ENCODE measurements at regions not wholly inside any gene's neighbourhood (a gene's known extent, or its start where the extent isn't known, plus 50 kb on each side); places are given as distances from the start of the nearest gene placed in this dataset.

GRCh38 chr21:15242906-15243305 is 178.1 kb upstream of the NRIP1 start:
- no peak for DNase-seq

DNA sequence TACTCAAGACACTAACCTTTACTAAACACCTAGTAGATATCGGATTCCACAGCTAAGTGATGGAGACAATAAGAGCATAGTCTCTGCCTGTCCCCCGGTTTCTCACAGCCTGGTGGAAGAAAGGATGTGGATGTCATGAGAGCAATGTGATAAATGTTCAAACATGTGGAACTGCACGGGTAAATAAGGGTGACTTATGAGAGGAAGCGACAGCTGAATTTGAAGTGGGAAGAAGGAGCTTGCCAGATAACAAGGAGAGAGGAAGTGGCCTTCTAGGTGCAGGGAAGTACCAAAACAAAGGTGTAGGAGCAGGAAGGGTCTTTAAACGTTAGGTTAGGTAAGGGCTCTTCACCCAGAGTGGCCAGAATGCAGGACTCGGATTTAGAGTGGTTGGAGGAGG is 178.6 kb upstream of the NRIP1 start:
- DNase-seq = no peak

- no peak for DNase-seq
These were observed 182.8 kb upstream of the NRIP1 start for GRCh38 chr21:15247613-15248012.

- DNase-seq = no peak
These were observed 184.6 kb upstream of the NRIP1 start for GRCh38 chr21:15249285-15249993.

GRCh38 chr21:15250384-15250783 is 185.6 kb upstream of the NRIP1 start:
- DNase-seq = no peak

GRCh38 chr21:15252431-15252830 is 187.6 kb upstream of the NRIP1 start:
- no peak for DNase-seq

DNA sequence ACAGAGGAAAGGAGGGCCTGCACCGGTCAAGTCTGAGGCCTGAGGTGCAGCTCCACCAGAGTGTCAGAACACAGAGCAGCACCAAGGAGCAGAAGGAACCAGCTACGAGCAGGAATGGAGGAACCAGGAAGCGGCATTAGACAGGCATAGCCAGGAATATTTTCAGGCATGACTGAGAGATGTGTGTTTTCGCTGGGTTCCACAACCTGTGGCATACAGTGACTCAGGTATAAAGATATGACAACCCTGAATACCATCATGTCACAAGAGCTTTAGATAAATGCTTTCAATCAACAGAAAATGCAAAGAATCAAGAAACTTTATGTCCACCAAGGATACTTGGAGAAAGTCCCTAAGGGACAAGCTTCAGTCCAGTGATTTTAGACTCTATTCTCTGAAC is 189.3 kb upstream of the NRIP1 start:
- DNase-seq = no peak

DNA sequence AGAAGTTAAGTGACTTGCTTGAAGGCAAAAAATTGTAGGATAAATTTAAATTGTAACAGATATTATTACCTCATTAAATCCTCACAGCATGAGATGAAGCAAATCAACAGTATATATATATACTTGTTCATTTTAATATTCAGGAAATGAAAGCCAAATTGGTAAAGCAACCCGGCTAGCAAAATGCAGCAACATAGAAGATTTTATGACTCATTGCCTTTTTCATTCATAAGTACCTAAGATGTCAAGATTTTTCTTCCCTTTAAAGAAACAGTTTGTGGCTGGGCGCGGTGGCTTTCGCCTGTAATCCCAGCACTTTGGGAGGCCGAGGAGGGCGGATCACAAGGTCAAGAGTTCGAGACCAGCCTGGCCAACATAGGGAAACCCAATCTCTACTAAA is 190.5 kb upstream of the NRIP1 start:
- no peak for DNase-seq

DNA sequence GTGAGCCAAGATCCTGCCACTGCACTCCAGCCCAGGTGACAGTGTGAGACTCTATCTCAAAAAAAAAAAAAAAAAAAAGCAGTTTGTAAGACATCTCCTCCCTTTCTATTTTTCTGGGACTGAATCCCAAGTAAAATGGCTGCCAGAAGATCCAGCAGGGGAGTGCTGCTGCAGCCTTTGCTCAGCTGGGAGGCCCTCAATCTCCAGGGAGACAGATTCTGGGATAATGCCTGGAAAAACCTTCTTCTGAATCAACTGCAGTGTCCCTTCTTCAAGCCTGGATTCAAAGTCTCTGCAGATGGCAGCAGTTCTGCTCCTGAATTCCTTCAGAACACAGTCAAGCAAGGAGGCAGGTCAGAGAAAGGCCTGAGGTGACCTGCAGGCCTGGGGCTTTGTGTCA is 191.0 kb upstream of the NRIP1 start:
- no peak for DNase-seq

DNA sequence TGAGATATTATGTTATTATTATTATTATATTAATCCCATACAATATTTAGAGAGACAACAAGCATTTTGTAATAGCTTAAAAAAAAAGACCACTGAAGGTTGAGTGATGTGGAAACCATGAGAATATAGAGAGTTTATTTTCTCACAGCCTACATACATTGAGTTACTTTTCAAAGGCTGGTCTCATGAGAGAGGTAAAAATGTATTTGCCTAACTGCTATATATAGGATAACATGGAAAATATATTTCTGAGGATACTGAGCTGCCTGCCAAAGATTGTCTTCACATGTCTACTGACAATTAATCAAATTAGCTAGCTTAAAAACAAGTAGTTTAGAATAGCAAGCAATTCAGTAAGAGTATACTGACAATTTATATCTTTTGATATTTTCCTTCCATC is 192.2 kb upstream of the NRIP1 start:
- DNase-seq = no peak

DNA sequence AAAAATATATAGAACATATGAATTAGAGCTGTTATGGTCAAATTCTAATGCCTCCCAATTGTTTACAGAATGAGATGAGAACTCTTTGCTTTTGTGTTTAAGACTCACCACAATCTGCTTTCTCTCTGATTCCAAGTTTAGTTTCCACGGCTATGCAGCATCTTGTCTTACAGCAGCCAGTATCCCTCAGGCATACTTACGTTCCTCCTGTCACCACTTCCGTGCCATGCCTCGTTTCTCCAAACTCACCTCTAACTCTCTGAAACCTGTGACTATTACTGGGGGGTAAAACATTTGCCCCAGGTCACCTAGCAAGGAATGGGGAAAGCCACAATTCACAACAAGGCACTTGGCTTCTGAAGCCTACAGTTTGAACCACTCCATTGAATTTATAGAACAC is 192.8 kb upstream of the NRIP1 start:
- DNase-seq = no peak

DNA sequence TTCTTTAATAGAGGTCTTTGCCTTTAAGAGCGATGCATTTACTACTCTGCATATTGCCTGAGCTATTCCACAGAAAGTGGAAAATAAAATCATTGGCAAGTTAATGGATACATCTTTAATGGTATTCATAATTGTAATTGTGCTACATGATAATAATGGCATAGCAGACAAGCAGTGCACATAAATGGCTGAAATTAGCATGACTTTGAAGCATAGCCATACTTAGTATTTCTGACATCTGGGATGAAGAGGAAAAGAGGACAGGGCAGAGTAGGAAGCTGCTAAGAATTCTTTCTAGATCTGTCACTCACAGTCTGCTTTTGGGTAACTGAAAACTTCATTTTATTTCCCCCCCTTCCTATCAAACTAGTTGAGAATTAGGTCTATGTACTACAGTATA is 195.0 kb upstream of the NRIP1 start:
- no peak for DNase-seq

DNA sequence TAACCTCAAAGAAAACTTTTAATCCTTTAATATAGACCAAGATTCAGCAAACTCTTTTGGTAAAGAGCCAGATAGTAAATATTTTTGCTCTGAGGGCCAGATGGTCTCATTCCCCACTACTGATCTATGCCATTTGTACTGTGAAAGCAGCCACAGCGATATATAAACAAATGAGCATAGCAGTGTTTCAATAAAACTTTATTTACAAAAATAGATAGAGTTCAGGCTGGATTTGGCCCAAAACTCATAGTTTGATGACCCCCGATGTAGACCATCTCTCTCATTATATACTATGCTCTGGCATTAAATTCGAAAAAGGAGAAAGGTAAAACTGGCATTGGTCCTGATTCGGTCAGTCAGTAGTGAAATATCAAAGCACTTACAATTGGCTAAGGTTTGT is 195.8 kb upstream of the NRIP1 start:
- DNase-seq = no peak

DNA sequence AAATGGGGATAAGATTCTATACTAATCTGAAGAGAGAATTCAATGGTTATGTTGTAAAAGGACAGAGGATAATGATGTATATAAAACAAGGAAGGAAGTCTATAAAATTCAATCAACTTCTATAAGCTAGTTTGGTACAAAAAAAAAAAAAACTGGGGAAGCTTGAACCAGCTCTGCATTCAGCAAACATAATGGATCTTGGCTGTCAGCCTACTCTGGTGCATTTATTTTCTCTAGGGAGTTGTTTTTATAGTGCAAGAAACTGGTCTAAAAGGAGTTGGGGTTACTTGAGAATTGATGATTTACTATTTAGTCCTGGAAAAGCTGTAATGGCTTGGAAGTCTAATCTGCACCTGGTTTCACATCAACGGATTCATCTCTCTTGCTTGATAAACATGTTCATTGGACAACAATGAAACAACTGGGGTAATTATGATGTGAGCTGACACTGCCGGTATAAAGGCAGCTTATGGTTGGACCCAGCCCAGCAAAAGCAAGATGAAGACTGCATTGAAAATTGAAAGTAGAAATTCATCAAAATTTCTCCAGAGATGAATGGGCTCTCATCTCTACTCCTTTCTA is 199.4 kb upstream of the NRIP1 start:
- DNase-seq = peak; percentile 35

- DNase-seq = no peak
These were observed 207.4 kb upstream of the NRIP1 start for GRCh38 chr21:15272171-15272570.

DNA sequence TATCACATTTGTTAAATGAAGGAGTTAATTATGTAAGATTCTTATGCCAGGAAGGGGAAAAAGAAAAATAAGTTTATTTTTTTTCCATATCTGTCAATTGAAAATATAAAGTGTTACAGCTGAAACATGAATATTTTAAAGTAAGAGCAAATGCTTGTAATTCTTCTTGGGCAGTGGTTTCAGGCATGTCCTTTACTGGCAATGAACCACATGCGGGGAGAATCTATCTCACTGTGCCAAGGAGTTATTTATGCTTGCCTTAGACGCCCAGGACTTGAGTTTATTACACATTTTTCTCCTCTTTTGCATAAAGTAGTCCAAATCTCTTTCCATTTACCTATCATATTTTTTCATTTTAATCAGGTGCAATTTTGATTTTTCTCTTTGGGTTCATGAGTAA is 207.8 kb upstream of the NRIP1 start:
- no peak for DNase-seq

GRCh38 chr21:15273244-15273643 is 208.4 kb upstream of the NRIP1 start:
- no peak for DNase-seq

- DNase-seq = no peak
These were observed 210.1 kb upstream of the NRIP1 start for GRCh38 chr21:15274701-15275485.

DNA sequence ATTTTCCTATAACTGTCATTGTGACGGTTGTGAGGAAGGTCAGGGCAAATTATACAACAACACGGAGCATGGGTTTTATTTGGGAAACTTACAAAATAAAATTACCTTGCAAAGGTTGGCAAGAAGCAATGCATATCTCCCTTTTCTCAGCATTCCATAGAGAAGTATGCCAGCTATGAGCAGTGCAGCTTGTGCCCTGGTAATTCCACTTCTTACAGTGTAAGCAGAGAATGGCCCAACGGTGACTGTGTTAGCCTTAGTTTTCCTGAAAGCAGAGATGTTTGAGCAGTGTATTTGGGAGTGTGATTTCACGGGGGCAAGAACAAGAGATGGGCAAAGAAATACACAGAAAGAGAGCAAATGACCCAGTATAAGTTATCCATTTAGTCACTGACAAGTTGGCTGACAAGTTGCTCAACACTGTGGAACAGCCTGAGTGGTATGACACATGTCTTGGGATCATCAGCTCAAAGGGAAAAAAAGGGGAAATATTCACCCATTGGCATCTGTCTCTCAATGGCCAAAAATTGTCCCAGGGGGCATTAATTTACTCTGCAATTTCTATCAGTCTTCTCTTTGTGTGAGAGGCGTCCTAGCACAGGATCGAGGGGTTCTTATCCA is 210.9 kb upstream of the NRIP1 start:
- DNase-seq = no peak

DNA sequence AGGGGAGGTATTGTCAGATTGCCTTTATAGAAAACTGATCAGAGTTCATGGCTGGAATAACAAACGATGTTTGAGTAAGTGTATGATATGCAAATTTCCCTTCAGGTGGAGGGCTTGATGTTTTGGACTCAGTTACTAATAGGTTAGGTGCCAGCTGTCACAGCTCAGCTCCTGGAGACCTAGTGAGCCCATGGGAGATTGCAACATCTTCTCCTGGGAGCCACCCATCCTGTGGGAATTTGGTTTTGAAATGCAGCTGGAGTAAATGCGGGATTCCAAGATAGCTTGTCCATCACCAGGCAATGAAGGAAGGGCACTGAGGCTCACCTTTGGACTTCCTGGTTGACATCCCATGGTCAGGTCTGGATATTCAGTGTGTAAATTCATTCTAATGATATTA is 211.4 kb upstream of the NRIP1 start:
- DNase-seq = no peak

GRCh38 chr21:15277466-15277865 is 212.7 kb upstream of the NRIP1 start:
- no peak for DNase-seq

DNA sequence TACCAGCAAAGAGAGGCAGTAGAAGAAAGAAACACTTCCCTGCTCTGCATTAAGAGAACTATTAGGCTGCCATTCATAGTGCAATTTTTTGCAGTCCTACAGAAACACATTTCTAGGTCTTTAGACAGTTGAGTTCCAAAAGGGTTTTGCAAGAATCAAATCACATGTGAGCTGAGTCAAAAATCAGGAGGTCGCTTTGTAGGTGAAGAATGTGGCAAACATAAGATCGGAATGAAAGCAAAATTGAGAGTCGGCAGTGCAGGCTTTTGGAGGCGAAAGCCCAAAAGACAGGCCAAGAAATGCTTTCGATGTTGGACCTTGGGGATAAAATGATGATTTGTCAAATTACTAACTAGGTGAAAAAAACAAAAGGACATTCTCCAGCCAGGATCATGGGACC is 213.5 kb upstream of the NRIP1 start:
- DNase-seq = no peak

GRCh38 chr21:15278851-15279250 is 214.1 kb upstream of the NRIP1 start:
- DNase-seq = no peak

- no peak for DNase-seq
These were observed 214.7 kb upstream of the NRIP1 start for GRCh38 chr21:15279482-15279881.
